Globus pallidus (tissue), 1 donor: ENCODE measurements at regions not wholly inside any gene's neighbourhood (a gene's known extent, or its start where the extent isn't known, plus 50 kb on each side); places are given as distances from the start of the nearest gene placed in this dataset.
"Not testable (repeated sequence)": the region's sequence is repeated elsewhere in the genome, so short reads cannot be mapped to it uniquely, and the experiment has no call there.

Source experiments
- DNase-seq: peaks from one replicate; pipeline ENCODE4 v3.0.0-alpha.2; 2015; ENCODE audit warnings: low spot score

- DNase-seq: no peak
Measured at GRCh38 chr2:144670080-144670479, 150.2 kb upstream of the ZEB2 start.

GRCh38 chr2:144669196-144669987 is 149.5 kb upstream of the ZEB2 start:
- no peak for DNase-seq

GRCh38 chr2:144668493-144669110 is 148.7 kb upstream of the ZEB2 start:
- DNase-seq: no peak

- DNase-seq: no peak
Measured at GRCh38 chr2:144666032-144666431, 146.1 kb upstream of the ZEB2 start.

GRCh38 chr2:144663207-144663606 is 143.3 kb upstream of the ZEB2 start:
- DNase-seq: peak; percentile 24

- no peak for DNase-seq
Measured at GRCh38 chr2:144660518-144661316, 140.8 kb upstream of the ZEB2 start.

- no peak for DNase-seq
Measured at GRCh38 chr2:144659731-144660275, 139.9 kb upstream of the ZEB2 start.

- DNase-seq: no peak
Measured at GRCh38 chr2:144654523-144654922, 134.6 kb upstream of the ZEB2 start.

GRCh38 chr2:144650907-144651306 is 131.0 kb upstream of the ZEB2 start:
- no peak for DNase-seq

- DNase-seq: peak; percentile 21
Measured at GRCh38 chr2:144648837-144649465, 129.0 kb upstream of the ZEB2 start.

- no peak for DNase-seq
Measured at GRCh38 chr2:144645083-144645778, 125.3 kb upstream of the ZEB2 start.

- DNase-seq: no peak
Measured at GRCh38 chr2:144644549-144644948, 124.6 kb upstream of the ZEB2 start.

- no peak for DNase-seq
Measured at GRCh38 chr2:144643537-144644336, 123.8 kb upstream of the ZEB2 start.

- DNase-seq: no peak
Measured at GRCh38 chr2:144642856-144643255, 122.9 kb upstream of the ZEB2 start.

- DNase-seq: no peak
Measured at GRCh38 chr2:144642131-144642530, 122.2 kb upstream of the ZEB2 start.

GRCh38 chr2:144638250-144638649 is 118.3 kb upstream of the ZEB2 start:
- DNase-seq: not testable (repeated sequence)

GRCh38 chr2:144636860-144637259 is 116.9 kb upstream of the ZEB2 start:
- not testable (repeated sequence) for DNase-seq

GRCh38 chr2:144632809-144633208 is 112.9 kb upstream of the ZEB2 start:
- no peak for DNase-seq

- no peak for DNase-seq
Measured at GRCh38 chr2:144631636-144632035, 111.7 kb upstream of the ZEB2 start.

GRCh38 chr2:144630459-144631215 is 110.7 kb upstream of the ZEB2 start:
- DNase-seq: no peak
